NCI-H526 treated with DMSO at 0.1 percent for 48 hours (cell line): ENCODE measurements at regions not wholly inside any gene's neighbourhood (a gene's known extent, or its start where the extent isn't known, plus 50 kb on each side); places are given as distances from the start of the nearest gene placed in this dataset.
"Not testable (repeated sequence)": the region's sequence is repeated elsewhere in the genome, so short reads cannot be mapped to it uniquely, and the experiment has no call there.

Experiments
- DNase-seq: peaks from one replicate; lab custom pipeline; 2025; lab: John Stamatoyannopoulos, UW

- peak; percentile 63 for DNase-seq
Observed at GRCh38 chr4:18441203-18441590, 419.6 kb upstream of the LCORL start.

- DNase-seq = peak; percentile 63
Observed at GRCh38 chr4:18440527-18441202, 419.1 kb upstream of the LCORL start.

DNA sequence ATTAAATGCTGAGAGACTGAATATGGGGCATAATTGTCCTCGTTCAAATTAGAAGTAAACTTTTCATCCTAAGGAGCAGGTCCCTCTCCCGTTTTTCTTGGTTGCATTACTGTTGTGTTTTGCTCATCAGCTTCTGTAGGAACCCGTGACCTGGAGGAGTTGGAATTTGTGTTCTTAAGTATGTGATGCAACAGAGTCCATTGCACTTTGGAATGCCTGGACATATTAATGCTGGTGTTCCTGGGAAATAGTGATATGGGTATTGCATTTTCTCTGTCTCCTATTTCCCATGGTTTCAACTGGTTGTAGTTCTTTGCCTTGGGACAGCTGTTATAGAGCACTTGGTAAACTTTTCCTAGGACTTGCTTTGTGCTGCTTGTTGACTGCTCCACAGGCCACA, 417.8 kb upstream of the LCORL start:
- DNase-seq = no peak

GRCh38 chr4:18435781-18436180, 414.2 kb upstream of the LCORL start:
- no peak for DNase-seq

- DNase-seq = no peak
Observed at GRCh38 chr4:18422685-18423084, 401.1 kb upstream of the LCORL start.

DNA sequence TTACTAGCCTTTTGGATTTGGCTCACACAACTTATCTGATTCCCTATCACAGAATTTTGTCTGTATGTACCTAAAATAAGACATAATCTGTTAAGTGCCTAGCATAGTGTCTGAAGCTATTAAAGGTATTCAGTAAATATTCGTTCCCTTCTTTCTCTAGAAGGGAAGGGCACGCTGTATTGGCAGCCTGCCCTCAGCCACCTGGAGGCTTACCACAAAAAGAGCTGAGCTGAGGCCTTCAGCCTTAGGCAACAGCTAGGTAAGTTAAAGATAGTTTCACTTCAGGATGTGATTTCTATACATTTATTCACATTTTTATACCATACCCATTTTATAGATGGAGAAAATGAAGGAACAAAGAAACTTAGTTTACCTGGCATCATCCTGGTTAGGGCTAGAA, 400.0 kb upstream of the LCORL start:
- no peak for DNase-seq

- no peak for DNase-seq
Observed at GRCh38 chr4:18419780-18420179, 398.2 kb upstream of the LCORL start.

- not testable (repeated sequence) for DNase-seq
Observed at GRCh38 chr4:18418195-18418898, 396.8 kb upstream of the LCORL start.

DNA sequence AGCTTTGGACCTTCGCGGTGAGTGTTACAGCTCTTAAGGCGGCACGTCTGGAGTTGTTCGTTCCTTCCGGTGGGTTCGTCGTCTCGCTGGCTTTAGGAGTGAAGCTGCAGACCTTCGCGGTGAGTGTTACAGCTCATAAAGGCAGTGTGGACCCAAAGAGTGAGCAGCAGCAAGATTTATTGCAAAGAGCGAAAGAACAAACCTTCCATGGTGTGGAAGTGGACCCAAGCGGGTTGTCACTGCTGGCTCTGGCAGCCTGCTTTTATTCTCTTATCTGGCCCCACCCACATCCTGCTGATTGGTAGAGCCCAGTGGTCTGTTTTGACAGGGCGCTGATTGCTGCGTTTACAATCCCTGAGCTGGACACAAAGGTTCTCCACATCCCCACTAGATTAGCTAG, 396.1 kb upstream of the LCORL start:
- DNase-seq = not testable (repeated sequence)

- no peak for DNase-seq
Observed at GRCh38 chr4:18406264-18406663, 384.7 kb upstream of the LCORL start.

- DNase-seq = no peak
Observed at GRCh38 chr4:18405054-18405453, 383.5 kb upstream of the LCORL start.

DNA sequence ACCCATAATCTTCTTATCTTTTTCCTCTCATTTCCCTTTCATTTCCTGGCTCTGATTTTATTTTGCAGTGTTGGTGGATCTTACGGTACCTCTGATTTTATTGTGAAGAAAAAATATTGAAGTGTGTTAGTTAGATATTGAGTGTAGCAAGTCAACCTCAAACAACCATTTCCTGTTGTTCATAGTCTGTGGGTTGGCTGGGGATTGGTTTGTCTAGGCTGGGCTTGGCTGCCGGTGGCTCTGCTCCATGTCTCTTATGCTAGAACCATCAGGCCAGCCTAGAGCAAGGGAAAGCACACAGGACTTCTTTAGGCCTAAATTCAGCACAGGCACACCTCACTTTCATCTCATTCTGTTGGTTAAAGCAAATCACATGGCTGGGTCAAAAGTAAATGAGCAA, 383.1 kb upstream of the LCORL start:
- DNase-seq = no peak

DNA sequence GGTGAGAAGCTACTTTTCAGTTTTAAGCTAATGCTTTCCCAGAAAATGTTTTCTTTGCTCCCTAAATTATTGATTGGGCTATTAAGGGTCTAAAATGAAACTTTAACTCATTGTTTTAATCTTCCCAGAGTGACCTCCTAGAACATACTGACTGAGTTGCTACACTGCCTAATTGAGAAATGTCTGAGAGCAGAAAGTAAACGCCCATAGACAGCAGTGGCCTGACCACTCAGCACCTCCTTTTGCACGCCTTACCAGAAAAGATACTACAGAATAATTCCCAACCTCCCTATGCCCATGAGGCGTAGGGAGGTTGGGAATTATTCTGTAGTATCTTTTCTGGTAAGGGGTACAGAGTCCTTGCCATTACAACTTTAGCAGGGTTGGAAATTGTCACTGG, 381.8 kb upstream of the LCORL start:
- no peak for DNase-seq

DNA sequence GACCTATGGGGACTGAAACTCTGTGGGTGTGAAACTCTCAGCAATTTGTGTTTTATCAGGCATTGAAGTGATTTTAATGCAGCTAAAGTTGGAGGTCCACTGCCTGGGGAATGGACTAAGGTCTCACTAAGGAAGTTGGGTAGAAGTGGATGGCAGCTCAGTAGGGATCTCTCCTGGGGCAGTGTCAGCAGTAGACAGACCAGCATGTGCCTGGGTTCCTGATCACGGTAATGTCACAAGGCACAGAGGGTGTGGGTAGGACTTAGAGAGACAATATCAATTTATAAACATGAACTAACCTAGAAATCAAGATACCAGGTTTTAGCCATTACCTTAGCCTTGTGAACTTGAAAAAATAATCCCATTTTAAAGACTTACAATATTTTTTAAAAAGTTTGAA, 380.3 kb upstream of the LCORL start:
- DNase-seq = no peak

- DNase-seq = no peak
Observed at GRCh38 chr4:18401425-18401824, 379.9 kb upstream of the LCORL start.

GRCh38 chr4:18398661-18399060, 377.1 kb upstream of the LCORL start:
- DNase-seq = no peak

DNA sequence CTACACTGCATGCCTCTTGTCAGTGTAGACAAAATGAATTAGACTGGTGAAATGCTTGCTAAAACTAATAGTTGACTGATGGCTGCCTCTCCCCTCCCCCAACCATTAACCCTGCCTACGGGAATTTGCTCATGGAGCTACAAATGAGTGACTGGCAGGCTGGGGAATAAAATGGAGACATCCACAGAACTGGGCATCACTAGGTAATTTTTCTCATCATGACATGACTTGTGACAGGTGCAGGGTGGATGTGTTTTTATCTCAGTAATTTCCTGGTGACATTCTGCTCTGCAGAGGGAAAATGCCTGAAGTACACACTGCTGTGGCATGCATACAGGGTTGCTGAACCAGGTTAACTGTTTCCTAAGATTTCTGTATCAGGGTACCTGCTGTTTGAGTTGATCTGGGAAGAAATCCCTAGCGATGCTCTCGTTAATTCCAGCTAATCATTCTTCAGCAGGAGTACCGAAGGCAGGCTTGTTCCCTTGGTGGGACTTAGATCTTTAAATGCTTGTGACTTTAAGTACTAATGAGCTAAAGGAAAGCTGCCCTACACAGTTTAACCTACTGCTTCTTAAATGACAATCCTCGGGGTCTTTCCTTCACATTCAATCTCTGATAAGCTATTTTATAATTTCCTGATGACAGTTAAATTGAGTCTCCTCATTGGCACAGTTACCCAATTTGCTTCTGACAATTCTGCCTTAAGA, 376.3 kb upstream of the LCORL start:
- no peak for DNase-seq

DNA sequence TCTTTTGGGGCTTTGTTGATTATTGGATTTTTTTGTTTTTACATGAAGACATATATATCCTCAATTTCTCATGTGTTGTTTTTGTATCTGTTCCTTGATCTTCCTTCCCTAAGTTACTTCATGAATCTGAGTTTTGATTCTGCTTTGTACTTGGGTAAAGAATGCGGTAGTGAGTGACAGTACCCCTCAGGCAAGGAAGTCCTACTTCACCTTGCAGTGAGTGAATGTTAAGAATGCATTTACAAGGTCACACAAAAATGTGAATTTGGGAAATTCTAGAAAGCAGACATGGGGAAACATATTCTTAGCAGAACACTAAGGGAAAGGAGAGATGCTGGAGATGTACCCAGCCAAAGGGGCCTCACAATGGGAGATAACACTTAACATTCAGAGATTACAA, 373.1 kb upstream of the LCORL start:
- DNase-seq = no peak

- no peak for DNase-seq
Observed at GRCh38 chr4:18391354-18391728, 369.8 kb upstream of the LCORL start.

GRCh38 chr4:18390655-18391353, 369.2 kb upstream of the LCORL start:
- DNase-seq = no peak

- no peak for DNase-seq
Observed at GRCh38 chr4:18389115-18389514, 367.6 kb upstream of the LCORL start.

GRCh38 chr4:18388039-18388438, 366.5 kb upstream of the LCORL start:
- no peak for DNase-seq

GRCh38 chr4:18381186-18381585, 359.6 kb upstream of the LCORL start:
- no peak for DNase-seq
